DOHH2 (cell line): ENCODE measurements at regions not wholly inside any gene's neighbourhood (a gene's known extent, or its start where the extent isn't known, plus 50 kb on each side); places are given as distances from the start of the nearest gene placed in this dataset.

Experiments
- H3F3A ChIP-seq: fragments of 200-600 bp; sonication (generic), shearing (Covaris generic); 2 replicates; pipeline ENCODE4 v1.6.0; 2016; ENCODE audit warnings: antibody characterized with exemption, mild to moderate bottlenecking; ENCODE audit not compliant: control insufficient read depth, insufficient read depth
- H3K27ac ChIP-seq: fragments of 200-600 bp; sonication (generic); 2 replicates; pipeline ENCODE4 v1.5.1; 2014; ENCODE audit warnings: low read depth, mild to moderate bottlenecking, low read length, moderate library complexity
- H3K27me3 ChIP-seq: fragments of 200-600 bp; sonication (generic); 2 replicates; pipeline ENCODE4 v1.6.1; 2014; ENCODE audit warnings: mild to moderate bottlenecking, low read length, mixed read lengths; ENCODE audit not compliant: control insufficient read depth
- H3K36me3 ChIP-seq: fragments of 200-600 bp; sonication (generic); 2 replicates; pipeline ENCODE4 v1.6.1; 2014; ENCODE audit warnings: mild to moderate bottlenecking, low read length, moderate library complexity, mixed read lengths; ENCODE audit not compliant: control insufficient read depth
- H3K4me1 ChIP-seq: fragments of 200-600 bp; sonication (generic); 2 replicates; pipeline ENCODE4 v1.6.1; 2014; ENCODE audit warnings: mild to moderate bottlenecking, low read length, mixed read lengths; ENCODE audit not compliant: control insufficient read depth
- H3K4me2 ChIP-seq: fragments of 200-600 bp; sonication (generic); 2 replicates; pipeline ENCODE4 v1.6.0; 2014; ENCODE audit warnings: mild to moderate bottlenecking, low read length, moderate library complexity
- H3K4me3 ChIP-seq: fragments of 200-600 bp; sonication (generic); 2 replicates; pipeline ENCODE4 v1.5.1; 2014; ENCODE audit warnings: mild to moderate bottlenecking, low read length, mixed read lengths
- H3K79me2 ChIP-seq: fragments of 200-600 bp; sonication (generic); 2 replicates; pipeline ENCODE4 v1.6.1; 2014; ENCODE audit warnings: mild to moderate bottlenecking, low read length, mixed read lengths; ENCODE audit not compliant: control insufficient read depth
- H3K9me2 ChIP-seq: fragments of 200-600 bp; sonication (generic); replicated peaks from 2 replicates; pipeline ENCODE4 v1.6.1; 2014; ENCODE audit warnings: mild to moderate bottlenecking, low read length, mixed read lengths; ENCODE audit not compliant: control insufficient read depth
- H3K9me3 ChIP-seq: fragments of 200-600 bp; sonication (generic); 2 replicates; pipeline ENCODE4 v1.6.1; 2014; ENCODE audit warnings: antibody characterized with exemption, low read length, mixed read lengths; ENCODE audit not compliant: control insufficient read depth, insufficient read depth
- H4K20me1 ChIP-seq: fragments of 200-600 bp; sonication (generic); 2 replicates; pipeline ENCODE4 v1.6.0; 2014; ENCODE audit warnings: low read depth, mild to moderate bottlenecking, antibody characterized with exemption, low read length, moderate library complexity; ENCODE audit not compliant: control insufficient read depth, insufficient read depth
- CTCF ChIP-seq: fragments of 200-600 bp; sonication (generic); IDR thresholded peaks from one replicate; pipeline ENCODE4 v1.5.1; 2014; ENCODE audit warnings: antibody characterized with exemption, mild to moderate bottlenecking, low read depth, low read length; ENCODE audit not compliant: poor library complexity, severe bottlenecking
- EZH2phosphoT487 ChIP-seq: fragments of 200-600 bp; sonication (generic); IDR thresholded peaks from 2 replicates; pipeline ENCODE4 v1.6.1; 2017; ENCODE audit warnings: borderline replicate concordance, mild to moderate bottlenecking, antibody characterized with exemption, low read length, moderate library complexity, mixed read lengths

- no peaks in the 10 kb centered on the region for H3K79me2 ChIP-seq
- TF ChIP-seq EZH2phosphoT487 = no peak
- no peak for TF ChIP-seq CTCF
- no peak overlapping the region for H3K27ac ChIP-seq
- no peaks in the 10 kb centered on the region for H3K36me3 ChIP-seq
- no peak overlapping the region for H3K4me2 ChIP-seq
- H3K4me3 ChIP-seq = no peak overlapping the region
- no peaks in the 10 kb centered on the region for H4K20me1 ChIP-seq
- H3K4me1 ChIP-seq = no peaks in the 10 kb centered on the region
- no peaks in the 10 kb centered on the region; the same call in 1 of the 2 replicates for H3K27me3 ChIP-seq
- no peaks in the 10 kb centered on the region for H3K9me3 ChIP-seq
- no peaks in the 10 kb centered on the region for H3F3A ChIP-seq
- H3K9me2 ChIP-seq = no peaks in the 10 kb centered on the region
Observed at GRCh38 chr12:77337362-77337761, 272.0 kb upstream of the E2F7 start.

DNA sequence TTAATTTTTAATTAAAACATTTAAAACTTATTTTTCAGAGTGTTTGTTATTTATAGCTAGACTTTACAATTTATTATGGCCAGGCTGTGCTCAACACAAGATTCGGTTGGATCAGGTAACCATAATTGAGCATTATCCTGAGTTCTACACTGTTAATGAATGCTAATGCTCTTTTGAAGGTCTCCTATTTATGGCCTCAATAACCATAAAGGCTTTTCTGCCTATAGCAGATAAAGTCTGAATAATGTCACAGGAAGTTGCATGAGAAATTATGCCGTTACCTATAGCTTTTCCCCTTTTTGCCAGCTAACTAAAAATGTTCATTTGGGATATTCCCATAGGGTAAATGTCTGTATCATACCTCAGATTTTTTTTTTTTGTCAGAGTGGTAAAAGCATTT lies 269.4 kb upstream of the E2F7 start:
- Histone ChIP-seq H3K9me3 (no peaks in the 10 kb centered on the region), H3K4me1 (no peaks in the 10 kb centered on the region), H3K4me2 (no peak overlapping the region), H3K27me3 (no peaks in the 10 kb centered on the region; the same call in none of the 2 replicates), H3K27ac (no peak overlapping the region), H3K36me3 (no peaks in the 10 kb centered on the region), H4K20me1 (no peaks in the 10 kb centered on the region), H3K4me3 (no peak overlapping the region), H3K9me2 (no peaks in the 10 kb centered on the region), H3F3A (no peaks in the 10 kb centered on the region), H3K79me2 (no peaks in the 10 kb centered on the region)
- TF ChIP-seq CTCF (no peak), EZH2phosphoT487 (no peak)

DNA sequence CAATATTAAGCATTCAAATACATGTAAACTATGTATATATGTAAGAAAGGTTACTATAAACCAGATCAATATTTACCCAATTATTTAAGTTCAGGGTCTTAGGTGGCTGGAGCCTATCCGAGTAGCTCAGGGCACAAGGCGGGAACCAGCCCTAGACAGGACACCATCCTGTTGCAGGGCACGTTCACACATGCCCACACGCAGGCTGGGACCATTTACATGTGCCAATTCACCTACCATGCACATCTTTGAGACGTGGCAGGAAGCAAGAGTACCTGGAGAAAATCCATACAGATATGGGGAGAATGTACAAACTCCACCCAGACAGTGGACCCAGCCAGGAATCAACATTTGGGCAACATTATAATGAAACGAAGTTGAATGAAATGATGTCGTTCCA lies 263.0 kb upstream of the E2F7 start:
- Histone ChIP-seq H3K27ac (no peak overlapping the region), H3K79me2 (no peaks in the 10 kb centered on the region), H3K36me3 (no peaks in the 10 kb centered on the region), H4K20me1 (no peaks in the 10 kb centered on the region), H3K4me3 (no peak overlapping the region), H3K27me3 (peaks cover 40% of the 10 kb centered on the region), H3K4me2 (no peak overlapping the region), H3K9me3 (no peaks in the 10 kb centered on the region), H3K9me2 (no peaks in the 10 kb centered on the region), H3K4me1 (peaks cover 8% of the 10 kb centered on the region; the same call in 1 of the 2 replicates), H3F3A (no peaks in the 10 kb centered on the region)
- no peak for TF ChIP-seq EZH2phosphoT487
- TF ChIP-seq CTCF = no peak
